ENCODE measurements at regions not wholly inside any gene's neighbourhood (a gene's known extent, or its start where the extent isn't known, plus 50 kb on each side); places are given as distances from the start of the nearest gene placed in this dataset.

DNA sequence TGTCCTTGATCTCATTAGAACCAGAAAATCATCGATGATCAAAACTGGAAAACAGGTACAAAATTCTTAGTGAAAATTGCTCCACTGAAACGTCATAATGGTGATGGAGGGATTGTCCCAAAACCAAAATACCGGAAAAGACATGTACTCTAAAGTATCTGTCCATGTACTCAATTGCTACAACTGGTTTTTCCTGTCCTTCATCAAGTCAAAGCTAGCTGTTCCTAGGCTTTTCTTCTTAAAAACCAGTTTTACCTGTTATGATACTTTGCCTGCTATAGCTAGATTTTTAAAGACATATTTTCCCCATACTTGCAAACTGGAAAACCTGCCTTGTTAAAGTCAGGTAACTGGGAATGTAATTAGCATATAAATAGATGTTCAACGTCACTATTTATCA is 50.5 kb upstream of the LRRC1 start:
- DNase-seq = no peak
- no peak overlapping the region for H3K27ac ChIP-seq (ENCODE audit: insufficient read depth in 1 of 2, low read depth in 1 of 2, low read length in 2 of 2, poor library complexity in 1 of 2, severe bottlenecking in 2 of 2)
- 97% methylated on average over 3 of the region's 4 CpGs for WGBS (ENCODE audit: insufficient coverage)
- no peak overlapping the region for H3K4me3 ChIP-seq (ENCODE audit: control insufficient read depth in 1 of 7, extremely low read depth in 1 of 7, insufficient read depth in 4 of 7, low read depth in 2 of 7, low read length in 6 of 7)
- no peaks in the 10 kb centered on the region for H3K27me3 ChIP-seq (replicated peaks in 2 of 5; ENCODE audit: control insufficient read depth in 4 of 5, insufficient read depth in 5 of 5, low read length in 4 of 5)
- H3K9me3 ChIP-seq (ENCODE audit: control extremely low read depth in 1 of 5, control insufficient read depth in 4 of 5, insufficient read depth in 2 of 5, low read depth in 1 of 5, low read length in 4 of 5) = no peaks in the 10 kb centered on the region
- POLR2A ChIA-PET = no interaction called here
- no peaks in the 10 kb centered on the region for H3K4me1 ChIP-seq (ENCODE audit: control extremely low read depth in 1 of 4, control insufficient read depth in 4 of 4, insufficient read depth in 4 of 4, low read length in 3 of 4)
- CTCF ChIA-PET = interaction anchor here (1.2 to 2.2 kb wide), 3 partner anchors 9 to 51 kb away, joined by 3 to 11 read pairs (median 6); partner anchors contain the start of gene LRRC1
- H3K36me3 ChIP-seq (ENCODE audit: control insufficient read depth in 4 of 4, insufficient read depth in 4 of 4, low read length in 3 of 4) = no peaks in the 10 kb centered on the region

- ChIA-PET POLR2A (no interaction called here), CTCF (interaction anchor here (0.9 to 2.0 kb wide), 3 partner anchors 10 to 51 kb away, joined by 3 to 8 read pairs (median 3); no protein-coding TSS in a partner anchor)
- Histone ChIP-seq H3K4me1 (ENCODE audit: control extremely low read depth in 1 of 4, control insufficient read depth in 4 of 4, insufficient read depth in 4 of 4, low read length in 3 of 4) (peaks cover 0 to 8% (median 4%) of the 10 kb centered on the region in 4 experiments), H3K27ac (ENCODE audit: insufficient read depth in 1 of 2, low read depth in 1 of 2, low read length in 2 of 2, poor library complexity in 1 of 2, severe bottlenecking in 2 of 2) (no peak overlapping the region), H3K4me3 (ENCODE audit: control insufficient read depth in 1 of 7, extremely low read depth in 1 of 7, insufficient read depth in 4 of 7, low read depth in 2 of 7, low read length in 6 of 7) (no peak overlapping the region), H3K36me3 (ENCODE audit: control insufficient read depth in 4 of 4, insufficient read depth in 4 of 4, low read length in 3 of 4) (peaks cover 0 to 2% (median 0%) of the 10 kb centered on the region in 4 experiments), H3K27me3 (replicated peaks in 2 of 5; ENCODE audit: control insufficient read depth in 4 of 5, insufficient read depth in 5 of 5, low read length in 4 of 5) (no peaks in the 10 kb centered on the region), H3K9me3 (ENCODE audit: control extremely low read depth in 1 of 5, control insufficient read depth in 4 of 5, insufficient read depth in 2 of 5, low read depth in 1 of 5, low read length in 4 of 5) (no peaks in the 10 kb centered on the region)
- no peak for DNase-seq
- 95% methylated on average over 9 of the region's 10 CpGs for WGBS (ENCODE audit: insufficient coverage)
Observed at GRCh38 chr6:53741034-53741823, 53.6 kb upstream of the LRRC1 start.

DNA sequence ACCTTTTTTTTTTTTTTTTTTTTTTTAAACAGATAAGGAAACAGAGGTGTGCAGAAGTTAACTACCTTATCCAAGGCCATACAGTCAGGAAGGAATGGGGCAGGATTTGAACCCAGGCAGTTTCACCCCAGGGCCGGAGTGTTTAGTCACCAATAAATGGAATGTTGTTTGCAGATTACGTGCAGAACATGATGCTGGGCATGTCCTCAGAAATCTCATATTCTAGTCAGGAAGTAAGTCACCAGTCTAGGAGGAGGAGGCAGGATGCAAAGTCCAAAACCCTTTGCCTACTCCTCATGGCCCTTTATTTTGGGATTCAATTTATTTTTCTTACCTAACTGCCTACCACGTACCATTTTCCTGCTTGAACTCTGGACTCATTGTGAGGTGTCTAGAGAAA is 57.1 kb upstream of the LRRC1 start:
- Histone ChIP-seq H3K4me3 (ENCODE audit: control insufficient read depth in 1 of 7, extremely low read depth in 1 of 7, insufficient read depth in 4 of 7, low read depth in 2 of 7, low read length in 6 of 7) (no peak overlapping the region), H3K27ac (ENCODE audit: insufficient read depth in 1 of 2, low read depth in 1 of 2, low read length in 2 of 2, poor library complexity in 1 of 2, severe bottlenecking in 2 of 2) (no peak overlapping the region), H3K27me3 (replicated peaks in 2 of 5; ENCODE audit: control insufficient read depth in 4 of 5, insufficient read depth in 5 of 5, low read length in 4 of 5) (no peaks in the 10 kb centered on the region), H3K9me3 (ENCODE audit: control extremely low read depth in 1 of 5, control insufficient read depth in 4 of 5, insufficient read depth in 2 of 5, low read depth in 1 of 5, low read length in 4 of 5) (no peaks in the 10 kb centered on the region), H3K36me3 (ENCODE audit: control insufficient read depth in 4 of 4, insufficient read depth in 4 of 4, low read length in 3 of 4) (peaks cover 0 to 2% (median 0%) of the 10 kb centered on the region in 4 experiments), H3K4me1 (ENCODE audit: control extremely low read depth in 1 of 4, control insufficient read depth in 4 of 4, insufficient read depth in 4 of 4, low read length in 3 of 4) (peaks cover 10 to 27% (median 20%) of the 10 kb centered on the region in 4 experiments)
- ChIA-PET CTCF (interaction anchor here (0.8 to 4.8 kb wide), 3 partner anchors 14 to 199 kb away, joined by 3 to 50 read pairs (median 3); no protein-coding TSS in a partner anchor), POLR2A (no interaction called here)
- WGBS (ENCODE audit: insufficient coverage) = 100% methylated on average over 3 of the region's 3 CpGs
- no peak for DNase-seq

DNA sequence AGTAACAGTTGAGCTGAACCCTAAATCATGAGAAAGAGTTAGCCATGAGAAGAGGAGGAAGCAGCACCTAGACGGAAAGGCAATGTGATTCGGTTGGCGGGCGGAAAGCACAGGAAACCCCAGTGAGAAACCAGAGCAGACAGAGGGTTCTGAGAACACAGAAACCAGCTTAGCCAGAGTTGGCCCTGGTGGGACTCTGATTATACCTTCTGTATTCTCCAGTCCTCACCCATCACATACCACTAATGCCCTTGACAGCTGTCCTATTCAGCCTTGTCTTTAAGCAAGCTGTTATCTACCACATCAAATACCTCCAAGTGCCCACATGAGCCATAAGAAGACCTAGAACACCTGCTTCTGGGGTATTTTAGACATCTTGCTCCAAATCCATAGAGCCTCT is 58.9 kb upstream of the LRRC1 start:
- peaks cover 0 to 2% (median 0%) of the 10 kb centered on the region in 4 experiments for H3K36me3 ChIP-seq (ENCODE audit: control insufficient read depth in 4 of 4, insufficient read depth in 4 of 4, low read length in 3 of 4)
- ChIA-PET POLR2A (no interaction called here), CTCF (interaction anchor here (1.3 to 4.8 kb wide), 5 partner anchors 8 to 57 kb away, joined by 5 to 50 read pairs (median 6); no protein-coding TSS in a partner anchor)
- peak overlapping the region in 3 of 7 experiments; percentile 7 to 43 (median 28) for H3K4me3 ChIP-seq (ENCODE audit: control insufficient read depth in 1 of 7, extremely low read depth in 1 of 7, insufficient read depth in 4 of 7, low read depth in 2 of 7, low read length in 6 of 7)
- H3K9me3 ChIP-seq (ENCODE audit: control extremely low read depth in 1 of 5, control insufficient read depth in 4 of 5, insufficient read depth in 2 of 5, low read depth in 1 of 5, low read length in 4 of 5) = no peaks in the 10 kb centered on the region
- H3K4me1 ChIP-seq (ENCODE audit: control extremely low read depth in 1 of 4, control insufficient read depth in 4 of 4, insufficient read depth in 4 of 4, low read length in 3 of 4) = peaks cover 10 to 35% (median 22%) of the 10 kb centered on the region in 4 experiments
- H3K27me3 ChIP-seq (replicated peaks in 2 of 5; ENCODE audit: control insufficient read depth in 4 of 5, insufficient read depth in 5 of 5, low read length in 4 of 5) = no peaks in the 10 kb centered on the region
- 4% methylated on average over 4 of the region's 4 CpGs for WGBS (ENCODE audit: insufficient coverage)
- peak; percentile 9 to 58 (median 32) for DNase-seq
- no peak overlapping the region for H3K27ac ChIP-seq (ENCODE audit: insufficient read depth in 1 of 2, low read depth in 1 of 2, low read length in 2 of 2, poor library complexity in 1 of 2, severe bottlenecking in 2 of 2)

DNA sequence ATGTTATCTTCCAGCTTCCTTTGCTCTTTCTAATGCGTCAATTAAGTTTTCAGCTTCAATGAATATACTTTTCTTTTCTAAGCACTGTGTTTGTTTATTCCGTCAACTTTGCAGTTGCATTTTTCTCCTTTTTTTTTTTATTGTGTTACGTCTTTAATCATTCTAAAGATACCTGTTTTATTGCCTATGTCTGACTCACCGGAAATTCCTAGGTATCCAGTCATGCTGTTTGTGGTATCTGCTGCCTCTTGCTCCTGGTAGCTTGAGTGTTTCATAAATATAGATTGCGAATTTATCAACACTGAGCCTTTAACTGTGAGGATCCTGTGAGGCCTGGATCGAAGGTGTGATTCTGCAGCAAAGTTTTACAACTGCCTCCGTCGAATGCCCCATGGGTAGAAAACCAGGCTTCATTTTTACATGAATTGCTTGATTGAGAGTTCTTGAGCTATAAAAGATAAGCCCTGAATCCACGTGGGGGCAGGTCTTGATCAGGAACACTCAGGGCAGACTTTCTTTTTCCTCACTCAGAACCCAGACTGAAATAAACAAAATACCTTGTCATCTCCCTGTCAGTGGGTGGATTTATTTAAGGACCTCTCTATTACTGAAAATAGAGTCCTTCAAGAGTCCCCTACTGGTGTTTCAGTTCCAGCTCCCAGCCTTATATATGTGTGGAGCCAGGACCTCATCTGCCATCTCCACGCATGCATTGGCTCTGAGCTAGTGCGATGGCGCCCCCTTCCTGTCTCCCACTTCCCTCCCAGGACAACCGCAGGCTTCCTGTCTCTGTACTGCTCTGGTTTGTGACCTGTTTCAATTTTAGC is 60.1 kb upstream of the LRRC1 start:
- H3K27ac ChIP-seq (ENCODE audit: insufficient read depth in 1 of 2, low read depth in 1 of 2, low read length in 2 of 2, poor library complexity in 1 of 2, severe bottlenecking in 2 of 2) = no peak overlapping the region
- 81% methylated on average over 8 of the region's 13 CpGs for WGBS (ENCODE audit: insufficient coverage)
- H3K27me3 ChIP-seq (replicated peaks in 2 of 5; ENCODE audit: control insufficient read depth in 4 of 5, insufficient read depth in 5 of 5, low read length in 4 of 5) = no peaks in the 10 kb centered on the region
- peaks cover 0 to 2% (median 0%) of the 10 kb centered on the region in 4 experiments for H3K36me3 ChIP-seq (ENCODE audit: control insufficient read depth in 4 of 4, insufficient read depth in 4 of 4, low read length in 3 of 4)
- no peaks in the 10 kb centered on the region for H3K9me3 ChIP-seq (ENCODE audit: control extremely low read depth in 1 of 5, control insufficient read depth in 4 of 5, insufficient read depth in 2 of 5, low read depth in 1 of 5, low read length in 4 of 5)
- CTCF ChIA-PET = interaction anchor here (0.7 to 4.8 kb wide), 9 partner anchors 9 to 552 kb away, joined by 3 to 50 read pairs (median 5); no protein-coding TSS in a partner anchor
- peak; percentile 31 to 49 (median 44) for DNase-seq
- peak overlapping the region in 1 of 7 experiments; percentile 43 for H3K4me3 ChIP-seq (ENCODE audit: control insufficient read depth in 1 of 7, extremely low read depth in 1 of 7, insufficient read depth in 4 of 7, low read depth in 2 of 7, low read length in 6 of 7)
- POLR2A ChIA-PET = interaction anchor here (0.7 kb wide), 1 partner anchor 650 kb away, joined by 4 read pairs; no protein-coding TSS in a partner anchor
- peaks cover 10 to 35% (median 22%) of the 10 kb centered on the region in 4 experiments for H3K4me1 ChIP-seq (ENCODE audit: control extremely low read depth in 1 of 4, control insufficient read depth in 4 of 4, insufficient read depth in 4 of 4, low read length in 3 of 4)

DNA sequence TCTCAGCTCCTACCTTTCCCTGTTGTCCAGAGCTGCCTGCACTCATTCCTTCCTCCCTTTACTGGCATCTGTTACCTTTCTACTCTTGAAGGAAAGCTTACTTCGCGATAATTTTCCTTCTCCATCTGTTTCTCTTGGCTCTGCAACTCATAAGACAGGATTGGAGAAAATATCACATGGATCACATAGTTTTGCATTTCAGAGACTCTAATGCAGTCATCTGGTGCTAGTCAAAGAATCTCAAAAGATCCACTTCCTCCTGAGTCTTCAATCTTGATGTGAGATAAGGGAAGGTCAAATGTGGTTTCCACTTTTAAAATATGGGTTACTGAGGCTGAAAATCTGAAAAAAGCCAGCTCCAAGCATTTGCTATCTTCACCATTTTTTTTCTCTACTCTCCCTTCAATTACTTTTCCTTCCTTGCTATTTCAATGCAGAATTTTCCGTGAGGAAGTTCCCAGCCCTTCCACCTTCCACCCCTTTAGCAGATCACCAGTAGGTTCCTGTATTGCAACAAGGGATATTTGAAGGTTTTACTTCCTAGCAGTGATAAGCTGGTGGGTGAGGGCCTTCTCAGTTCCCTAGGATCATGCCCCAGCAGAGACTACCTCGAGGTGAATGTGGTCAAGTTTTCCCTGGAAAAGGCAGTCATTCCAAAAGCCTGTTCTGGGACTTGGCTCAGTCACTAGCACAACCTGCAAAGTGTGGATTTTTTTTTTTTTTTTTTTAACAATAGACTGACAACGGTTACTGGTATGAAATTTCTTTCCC is 62.8 kb upstream of the LRRC1 start:
- Histone ChIP-seq H3K27me3 (replicated peaks in 2 of 5; ENCODE audit: control insufficient read depth in 4 of 5, insufficient read depth in 5 of 5, low read length in 4 of 5) (no peaks in the 10 kb centered on the region), H3K4me3 (ENCODE audit: control insufficient read depth in 1 of 7, extremely low read depth in 1 of 7, insufficient read depth in 4 of 7, low read depth in 2 of 7, low read length in 6 of 7) (no peak overlapping the region), H3K36me3 (ENCODE audit: control insufficient read depth in 4 of 4, insufficient read depth in 4 of 4, low read length in 3 of 4) (no peaks in the 10 kb centered on the region), H3K4me1 (ENCODE audit: control extremely low read depth in 1 of 4, control insufficient read depth in 4 of 4, insufficient read depth in 4 of 4, low read length in 3 of 4) (peaks cover 10 to 37% (median 23%) of the 10 kb centered on the region in 4 experiments), H3K27ac (ENCODE audit: insufficient read depth in 1 of 2, low read depth in 1 of 2, low read length in 2 of 2, poor library complexity in 1 of 2, severe bottlenecking in 2 of 2) (no peak overlapping the region), H3K9me3 (ENCODE audit: control extremely low read depth in 1 of 5, control insufficient read depth in 4 of 5, insufficient read depth in 2 of 5, low read depth in 1 of 5, low read length in 4 of 5) (no peaks in the 10 kb centered on the region)
- POLR2A ChIA-PET = no interaction called here
- 83% methylated on average over 3 of the region's 5 CpGs for WGBS (ENCODE audit: insufficient coverage)
- CTCF ChIA-PET = interaction anchor here (0.6 to 2.5 kb wide), 7 partner anchors 9 to 497 kb away, joined by 3 to 11 read pairs (median 5); no protein-coding TSS in a partner anchor
- DNase-seq = peak in 1 of 3 donors; percentile 25

All from common myeloid progenitor, CD34-positive (primary cell).